ENCODE measurements at regions not wholly inside any gene's neighbourhood (a gene's known extent, or its start where the extent isn't known, plus 50 kb on each side); places are given as distances from the start of the nearest gene placed in this dataset.

DNA sequence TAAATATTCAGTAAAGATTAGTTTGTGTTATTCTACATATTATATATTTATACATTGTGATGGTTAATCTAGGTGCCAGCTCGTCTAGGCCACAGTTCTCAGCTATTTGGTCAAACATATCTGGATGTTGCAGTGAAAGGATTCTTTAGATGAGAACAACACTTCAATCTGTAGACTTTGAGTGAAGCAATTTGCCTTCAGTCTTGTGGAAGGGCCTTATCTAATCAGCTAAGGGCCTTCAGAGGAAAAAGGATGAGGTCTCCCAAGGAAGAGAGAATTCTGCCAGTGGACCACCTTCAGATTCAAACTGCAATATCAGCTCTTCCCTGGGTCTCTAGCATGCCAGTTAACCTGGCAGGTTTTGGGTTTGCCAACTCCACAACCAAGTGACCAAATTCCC is 112.0 kb downstream of the SH3TC2 start:
- no peak for DNase-seq (ENCODE audit: low spot score)

GRCh38 chr5:148951612-148952011 is 111.2 kb downstream of the SH3TC2 start:
- DNase-seq (ENCODE audit: low spot score), result no peak

DNA sequence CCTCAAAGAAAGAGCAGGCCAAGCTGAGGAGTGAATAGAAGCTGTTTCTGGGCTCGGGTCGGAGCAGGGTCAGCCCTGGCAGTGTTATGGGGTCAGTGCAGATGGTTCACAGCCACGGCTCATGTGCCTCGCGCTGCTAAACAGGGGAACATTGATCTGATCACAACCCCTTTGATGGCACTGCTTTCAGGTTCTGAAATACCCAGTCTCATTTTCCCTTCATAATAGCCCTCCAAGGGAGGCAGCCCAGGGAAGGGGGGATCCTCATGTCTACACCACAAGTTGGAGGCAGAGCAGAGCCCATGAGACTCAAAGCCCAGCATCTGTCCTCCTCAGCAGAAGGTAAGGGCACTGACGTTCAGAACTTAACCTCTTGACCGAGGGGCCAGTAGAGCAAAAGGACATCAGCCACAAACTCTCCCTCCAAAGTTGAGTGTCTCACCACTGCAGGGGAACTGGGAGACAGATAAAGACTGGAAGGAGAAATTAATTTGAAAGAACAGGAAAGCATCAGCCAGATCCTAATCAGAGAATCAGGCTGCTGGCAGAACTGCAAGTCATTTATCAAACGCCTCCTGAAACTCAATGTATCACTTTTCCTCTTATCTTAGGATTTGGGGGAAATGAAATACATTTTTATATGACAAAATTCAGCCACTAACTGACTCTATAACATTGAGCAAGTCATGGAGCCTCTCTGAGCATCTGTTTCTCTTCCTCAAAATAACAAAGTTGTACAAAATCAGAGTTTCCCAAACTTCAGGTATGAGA is 110.6 kb downstream of the SH3TC2 start:
- DNase-seq (ENCODE audit: low spot score), result no peak

GRCh38 chr5:148953711-148954110 is 109.2 kb downstream of the SH3TC2 start:
- DNase-seq (ENCODE audit: low spot score), result no peak
